DND-41 (cell line): ENCODE measurements at regions not wholly inside any gene's neighbourhood (a gene's known extent, or its start where the extent isn't known, plus 50 kb on each side); places are given as distances from the start of the nearest gene placed in this dataset.
"Not testable (repeated sequence)": the region's sequence is repeated elsewhere in the genome, so short reads cannot be mapped to it uniquely, and the experiment has no call there.

Source experiments
- ATAC-seq: fragments of 200-7000 bp; cut with Tn5 transposase; 3 replicates; pipeline ENCODE4 v1.9.1; 2021; ENCODE audit warnings: low read depth; ENCODE audit not compliant: insufficient read depth
- DNase-seq: peaks from one replicate; pipeline ENCODE4 v3.0.0-alpha.2; 2020
- H2AFZ ChIP-seq: 2 replicates; pipeline ENCODE4 v1.6.0; 2012; ENCODE audit warnings: low read depth, low read length
- H3K27ac ChIP-seq: 2 replicates; pipeline ENCODE4 v1.5.1; 2012; ENCODE audit warnings: low read length, inconsistent platforms
- H3K27me3 ChIP-seq: fragments of 200-600 bp; sonication (generic); 2 replicates; pipeline ENCODE4 v1.6.0; 2012; ENCODE audit warnings: low read length, mild to moderate bottlenecking, inconsistent platforms; ENCODE audit not compliant: insufficient read depth, poor library complexity
- H3K36me3 ChIP-seq: 2 replicates; pipeline ENCODE4 v1.5.1; 2012; ENCODE audit warnings: low read length, inconsistent platforms; ENCODE audit not compliant: insufficient read depth
- H3K4me1 ChIP-seq: 2 replicates; pipeline ENCODE4 v1.5.1; 2012; ENCODE audit warnings: mild to moderate bottlenecking, low read length; ENCODE audit not compliant: insufficient read depth
- H3K4me2 ChIP-seq: 2 replicates; pipeline ENCODE4 v1.6.0; 2012; ENCODE audit warnings: mild to moderate bottlenecking, moderate library complexity, low read length, inconsistent platforms; ENCODE audit not compliant: insufficient read depth
- H3K4me3 ChIP-seq, 2 experiments: fragments of 200-600 bp in 1 of 2; shearing (Covaris generic) in 1 of 2; 2 replicates each; pipeline ENCODE4 v1.5.1; 2012 to 2016; ENCODE audit warnings: inconsistent platforms in 2 of 2, low read length in 2 of 2, mild to moderate bottlenecking in 2 of 2, low read depth in 1 of 2, moderate library complexity in 1 of 2
- H3K79me2 ChIP-seq: 2 replicates; pipeline ENCODE4 v1.6.0; 2012; ENCODE audit warnings: low read length, inconsistent platforms; ENCODE audit not compliant: insufficient read depth
- H3K9ac ChIP-seq: 2 replicates; pipeline ENCODE4 v1.6.0; 2012; ENCODE audit warnings: low read depth, mild to moderate bottlenecking, inconsistent platforms, low read length, moderate library complexity
- H3K9me3 ChIP-seq: 2 replicates; pipeline ENCODE4 v1.5.1; 2012; ENCODE audit warnings: low read length, moderate library complexity, mild to moderate bottlenecking, inconsistent platforms; ENCODE audit not compliant: insufficient read depth, severe bottlenecking
- H4K20me1 ChIP-seq: 2 replicates; pipeline ENCODE4 v1.6.0; 2012; ENCODE audit warnings: low read length; ENCODE audit not compliant: insufficient read depth
- EZH2 ChIP-seq: IDR thresholded peaks from 3 replicates; pipeline ENCODE4 v1.6.1; 2012; ENCODE audit warnings: borderline replicate concordance, low read depth, mild to moderate bottlenecking, moderate library complexity, low read length, inconsistent platforms; ENCODE audit not compliant: severe bottlenecking
- TF ChIP-seq, protein P1 (sequence below): IDR thresholded peaks from 2 replicates; pipeline ENCODE4 v1.5.1; 2012; ENCODE audit warnings: borderline replicate concordance, low read length, moderate library complexity, mild to moderate bottlenecking; ENCODE audit not compliant: poor library complexity, severe bottlenecking; ENCODE audit errors: extremely low read depth

DNA sequence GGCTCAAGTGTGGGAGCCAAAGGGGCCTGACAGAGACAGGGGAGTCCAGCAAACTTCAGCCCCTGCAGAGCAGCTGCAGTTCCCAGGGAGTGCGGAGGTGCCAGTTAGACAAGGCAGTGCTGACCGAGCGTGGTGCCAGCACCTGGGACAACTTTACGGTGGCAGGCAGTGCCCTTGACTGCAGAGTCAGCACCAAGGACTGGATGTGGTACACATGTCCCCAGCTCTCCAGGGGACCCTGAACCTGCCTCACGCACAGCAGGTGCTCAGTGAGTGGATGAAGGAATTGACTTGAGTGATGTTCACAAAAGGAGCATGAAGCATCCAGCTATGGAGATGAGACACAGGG is 296.5 kb downstream of the SIPA1L2 start:
- Histone ChIP-seq H3K36me3 (no peaks in the 10 kb centered on the region), H3K79me2 (no peaks in the 10 kb centered on the region), H3K4me2 (no peak overlapping the region), H3K9me3 (peaks cover 6% of the 10 kb centered on the region), H3K27ac (no peak overlapping the region), H3K9ac (no peak overlapping the region), H2AFZ (no peak overlapping the region), H3K4me3 (no peak overlapping the region), H4K20me1 (no peaks in the 10 kb centered on the region), H3K27me3 (peaks cover 6% of the 10 kb centered on the region), H3K4me1 (no peaks in the 10 kb centered on the region)
- ATAC-seq (no peak), DNase-seq (no peak)
- TF ChIP-seq EZH2 = no peak
- TF ChIP-seq, protein P1, sequence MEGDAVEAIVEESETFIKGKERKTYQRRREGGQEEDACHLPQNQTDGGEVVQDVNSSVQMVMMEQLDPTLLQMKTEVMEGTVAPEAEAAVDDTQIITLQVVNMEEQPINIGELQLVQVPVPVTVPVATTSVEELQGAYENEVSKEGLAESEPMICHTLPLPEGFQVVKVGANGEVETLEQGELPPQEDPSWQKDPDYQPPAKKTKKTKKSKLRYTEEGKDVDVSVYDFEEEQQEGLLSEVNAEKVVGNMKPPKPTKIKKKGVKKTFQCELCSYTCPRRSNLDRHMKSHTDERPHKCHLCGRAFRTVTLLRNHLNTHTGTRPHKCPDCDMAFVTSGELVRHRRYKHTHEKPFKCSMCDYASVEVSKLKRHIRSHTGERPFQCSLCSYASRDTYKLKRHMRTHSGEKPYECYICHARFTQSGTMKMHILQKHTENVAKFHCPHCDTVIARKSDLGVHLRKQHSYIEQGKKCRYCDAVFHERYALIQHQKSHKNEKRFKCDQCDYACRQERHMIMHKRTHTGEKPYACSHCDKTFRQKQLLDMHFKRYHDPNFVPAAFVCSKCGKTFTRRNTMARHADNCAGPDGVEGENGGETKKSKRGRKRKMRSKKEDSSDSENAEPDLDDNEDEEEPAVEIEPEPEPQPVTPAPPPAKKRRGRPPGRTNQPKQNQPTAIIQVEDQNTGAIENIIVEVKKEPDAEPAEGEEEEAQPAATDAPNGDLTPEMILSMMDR = no peak

DNA sequence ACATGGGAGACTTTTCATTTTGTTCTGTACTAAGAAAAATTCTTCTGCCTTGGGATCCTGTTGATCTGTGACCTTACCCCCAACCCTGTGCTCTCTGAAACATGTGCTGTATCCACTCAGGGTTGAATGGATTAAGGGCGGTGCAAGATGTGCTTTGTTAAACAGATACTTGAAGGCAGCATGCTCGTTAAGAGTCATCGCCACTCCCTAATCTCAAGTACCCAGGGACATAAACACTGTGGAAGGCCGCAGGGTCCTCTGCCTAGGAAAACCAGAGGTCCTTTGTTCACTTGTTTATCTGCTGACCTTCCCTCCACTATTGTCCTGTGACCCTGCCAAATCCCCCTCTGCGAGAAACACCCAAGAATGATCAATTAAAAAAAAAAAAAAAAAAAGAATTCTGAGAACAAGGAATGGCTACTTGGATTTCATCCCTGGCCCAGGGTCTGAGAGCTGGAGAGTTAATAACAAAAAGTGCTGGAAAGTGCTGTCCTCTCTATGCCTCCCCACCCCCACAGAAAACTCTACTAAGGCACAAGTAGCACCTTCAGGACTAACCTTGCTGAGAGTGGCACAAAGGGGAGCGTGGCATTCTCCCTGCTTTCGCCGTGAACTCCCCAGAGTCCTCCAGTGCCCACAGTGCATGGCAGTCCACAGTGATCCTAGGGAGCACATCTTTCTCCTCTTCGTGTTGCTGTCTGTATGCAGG is 297.1 kb downstream of the SIPA1L2 start:
- H3K36me3 ChIP-seq, ATAC-seq, H3K79me2 ChIP-seq, H3K9me3 ChIP-seq, DNase-seq, H3K27ac ChIP-seq, H2AFZ ChIP-seq, H3K4me3 ChIP-seq, H3K4me1 ChIP-seq, H3K27me3 ChIP-seq, H4K20me1 ChIP-seq, H3K4me2 ChIP-seq, H3K9ac ChIP-seq: not testable (repeated sequence)

DNA sequence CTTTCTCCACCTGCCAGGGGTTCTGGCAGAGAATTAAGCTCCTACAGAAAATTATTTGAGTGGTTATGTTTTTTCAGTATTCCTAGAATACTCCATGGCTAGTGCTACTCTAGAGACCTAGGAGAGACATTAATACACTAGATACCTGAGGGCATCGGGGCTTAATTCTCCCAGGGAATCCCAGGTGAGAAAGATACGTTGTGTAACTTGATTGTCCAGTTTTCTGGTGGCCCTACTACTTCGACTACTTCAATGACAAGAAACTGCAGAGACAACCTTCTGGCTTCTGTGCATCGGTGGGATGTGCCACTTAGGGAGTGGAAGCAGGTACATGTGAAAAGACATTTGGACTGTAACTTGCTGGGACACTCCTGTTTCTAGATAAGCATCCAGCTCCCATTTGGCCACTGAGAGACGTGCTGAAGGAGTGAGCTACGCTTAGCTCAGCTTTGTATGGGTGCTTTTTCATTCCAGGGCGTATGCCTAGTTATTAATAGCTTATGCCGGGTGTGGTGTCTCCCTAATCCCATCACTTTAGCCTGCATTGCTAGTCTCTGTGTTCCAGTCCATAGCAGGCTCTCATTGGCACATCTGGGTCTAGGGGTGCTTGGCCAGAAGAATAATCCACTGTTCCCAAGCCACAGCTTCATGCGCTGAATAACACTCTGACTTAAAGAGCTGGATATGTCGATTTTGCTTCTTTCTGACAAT is 300.7 kb downstream of the SIPA1L2 start:
- no peak overlapping the region for H2AFZ ChIP-seq

More for the DNA sequence above, 300.7 kb downstream of the SIPA1L2 start:
- Histone ChIP-seq H3K9me3 (peaks cover 6% of the 10 kb centered on the region), H3K79me2 (no peaks in the 10 kb centered on the region), H3K27me3 (no peaks in the 10 kb centered on the region), H3K4me3 (no peak overlapping the region), H3K9ac (no peak overlapping the region), H3K4me2 (no peak overlapping the region), H3K27ac (no peak overlapping the region), H3K36me3 (no peaks in the 10 kb centered on the region), H4K20me1 (no peaks in the 10 kb centered on the region), H3K4me1 (no peaks in the 10 kb centered on the region)
- ATAC-seq (no peak), DNase-seq (no peak)
- TF ChIP-seq, protein P1 = no peak
- TF ChIP-seq EZH2 = no peak
